HG03045 (cell line): ENCODE measurements at regions not wholly inside any gene's neighbourhood (a gene's known extent, or its start where the extent isn't known, plus 50 kb on each side); places are given as distances from the start of the nearest gene placed in this dataset.
"Not testable (repeated sequence)": the region's sequence is repeated elsewhere in the genome, so short reads cannot be mapped to it uniquely, and the experiment has no call there.

Experiments
- ATAC-seq: cut with Tn5 transposase; IDR thresholded peaks from one replicate; pipeline ENCODE4 v1.9.1; 2021; ENCODE audit warnings: mild to moderate bottlenecking, moderate library complexity; ENCODE audit not compliant: unreplicated experiment

DNA sequence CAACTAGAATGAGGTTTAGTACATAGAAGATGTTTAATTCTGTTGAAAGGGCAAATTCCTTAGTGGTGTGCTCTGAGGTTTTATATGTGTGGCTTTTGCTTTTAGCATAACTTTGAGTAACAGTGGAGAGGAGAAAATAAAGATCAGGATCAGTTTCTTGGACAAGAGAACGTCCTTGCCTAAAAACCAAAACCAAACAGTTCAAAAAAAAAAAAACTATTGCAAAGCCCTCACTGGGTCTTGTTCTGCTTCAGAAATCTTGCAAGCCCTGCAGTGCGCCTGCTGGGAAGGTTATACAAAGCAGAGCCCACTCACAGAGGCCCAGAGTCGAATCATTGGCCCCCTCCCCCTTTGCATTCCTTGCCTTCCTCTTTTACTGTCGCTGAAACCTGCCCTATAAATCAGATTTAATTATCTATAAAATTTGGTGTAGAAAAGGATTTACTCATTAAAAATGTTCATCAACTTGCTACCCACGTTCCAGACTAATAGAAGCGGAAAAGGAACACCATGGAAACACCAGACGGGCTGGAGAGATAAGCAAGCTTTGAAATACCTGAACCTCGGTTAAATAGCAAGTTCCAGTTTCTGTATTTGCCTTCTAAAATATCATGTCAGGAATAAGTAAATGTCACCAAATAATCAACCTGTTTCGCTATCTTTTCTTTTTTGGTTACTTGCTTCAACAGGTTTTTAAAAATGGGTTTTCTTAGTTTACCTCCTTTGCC is 201.6 kb upstream of the PTBP2 start:
- ATAC-seq, result no peak

DNA sequence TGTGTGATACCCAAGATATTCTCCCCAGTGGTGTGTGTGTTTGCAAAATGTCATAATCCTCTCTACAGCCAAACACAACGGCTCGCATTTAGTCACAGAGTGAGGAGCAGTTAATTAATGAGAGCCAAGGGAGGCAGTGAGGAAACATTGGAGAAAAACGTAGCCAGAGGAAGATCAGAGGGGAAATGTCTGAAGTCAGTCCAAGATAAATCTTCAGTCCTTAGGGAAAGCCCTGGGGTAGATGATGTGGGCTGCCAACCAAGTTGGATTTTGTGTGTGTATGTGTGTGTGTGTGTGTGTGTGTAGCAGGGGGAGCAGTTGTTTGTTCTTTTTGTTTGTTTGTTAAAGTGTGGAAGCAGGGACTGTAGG is 201.0 kb upstream of the PTBP2 start:
- ATAC-seq, result no peak

DNA sequence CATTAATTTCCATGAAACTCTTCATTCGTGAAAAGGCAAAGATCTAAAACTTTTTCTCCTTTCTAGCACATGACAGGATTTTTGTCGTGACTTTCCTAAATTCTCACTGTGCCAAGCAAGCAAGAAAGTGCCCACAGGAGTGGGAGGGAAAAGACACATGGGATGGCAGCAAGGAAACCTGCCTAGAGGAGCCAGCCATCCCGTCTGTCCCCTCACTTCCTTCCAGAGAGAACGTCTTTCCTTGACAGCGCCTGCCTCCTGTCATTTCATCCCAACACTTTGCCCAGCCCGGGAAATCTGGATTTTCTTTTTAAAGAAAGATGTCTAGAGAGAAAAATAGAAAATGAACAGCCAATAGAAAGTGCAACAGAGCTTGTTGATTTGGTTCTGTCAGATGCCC is 200.6 kb upstream of the PTBP2 start:
- no peak for ATAC-seq

DNA sequence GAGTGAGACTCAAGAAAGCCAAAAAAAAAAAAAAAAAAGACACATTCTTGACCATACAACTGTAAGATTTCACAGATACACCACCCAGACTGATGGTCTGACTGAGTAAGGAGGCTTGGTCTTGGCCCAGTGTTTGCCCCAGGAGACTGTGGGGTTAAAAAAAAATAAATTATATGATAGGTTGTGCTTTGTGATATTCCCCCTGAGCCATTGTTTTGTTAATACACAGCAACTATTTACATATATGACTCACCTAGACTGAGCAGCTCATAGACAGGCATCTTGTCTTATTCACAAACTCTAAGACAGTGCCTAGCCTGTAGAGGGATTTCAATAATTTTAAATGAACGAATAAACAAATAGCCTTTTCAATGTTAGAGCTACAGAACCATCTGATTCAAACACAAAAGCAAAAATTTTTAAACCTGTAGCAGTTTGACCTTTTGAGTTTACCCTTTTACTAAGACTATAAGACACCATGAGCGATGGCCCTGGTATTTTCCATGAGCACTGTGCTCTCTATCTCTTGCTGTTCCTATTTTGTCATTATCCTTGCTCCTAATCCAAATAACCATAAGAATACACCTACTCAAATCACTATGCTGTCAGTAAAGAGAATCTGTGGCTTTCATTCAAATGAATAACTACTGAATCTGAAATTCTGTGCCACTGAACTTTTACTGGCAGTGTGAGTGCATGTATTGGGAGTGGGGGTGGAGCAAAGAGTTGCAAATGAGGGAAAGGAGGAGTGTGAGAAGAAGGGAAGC is 199.4 kb upstream of the PTBP2 start:
- no peak for ATAC-seq

DNA sequence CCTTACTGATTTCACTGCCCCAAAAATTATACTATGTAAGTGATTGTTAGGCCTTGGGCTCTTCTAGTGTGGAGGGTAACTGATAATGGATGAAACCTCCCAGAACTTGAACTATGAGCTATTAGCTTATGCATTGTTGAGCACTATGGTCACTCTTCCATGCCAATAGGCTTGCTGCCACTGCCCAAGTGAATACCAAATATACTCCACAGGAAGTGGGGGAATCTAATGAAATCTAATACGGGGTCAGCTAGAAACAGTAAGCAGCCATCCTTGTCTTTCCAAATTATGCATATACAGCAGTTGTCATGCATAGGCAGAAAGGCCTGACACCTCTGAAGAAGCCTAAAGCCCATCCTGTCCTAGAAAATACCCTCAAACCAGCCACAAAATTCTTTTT is 198.7 kb upstream of the PTBP2 start:
- no peak for ATAC-seq

GRCh38 chr1:96524100-96524499 is 197.5 kb upstream of the PTBP2 start:
- no peak for ATAC-seq

GRCh38 chr1:96525657-96526557 is 195.7 kb upstream of the PTBP2 start:
- no peak for ATAC-seq

DNA sequence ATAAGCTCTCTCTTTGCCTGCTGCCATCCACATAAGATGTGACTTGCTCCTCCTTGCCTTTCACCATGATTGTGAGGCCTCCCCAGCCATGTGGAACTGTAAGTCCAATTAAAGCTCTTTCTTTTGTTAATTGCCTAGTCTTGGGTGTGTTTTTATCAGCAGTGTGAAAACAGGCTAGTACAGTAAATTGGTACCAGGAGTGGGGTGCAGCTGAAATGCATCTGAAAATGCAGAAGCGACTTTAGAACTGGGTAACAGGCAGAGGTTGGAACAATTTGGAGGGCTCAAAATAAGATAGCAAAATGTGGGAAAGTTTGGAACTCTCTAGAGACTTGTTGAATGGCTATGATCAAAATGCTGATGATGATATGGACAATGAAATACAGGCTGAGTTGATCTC is 192.9 kb upstream of the PTBP2 start:
- ATAC-seq, result not testable (repeated sequence)

DNA sequence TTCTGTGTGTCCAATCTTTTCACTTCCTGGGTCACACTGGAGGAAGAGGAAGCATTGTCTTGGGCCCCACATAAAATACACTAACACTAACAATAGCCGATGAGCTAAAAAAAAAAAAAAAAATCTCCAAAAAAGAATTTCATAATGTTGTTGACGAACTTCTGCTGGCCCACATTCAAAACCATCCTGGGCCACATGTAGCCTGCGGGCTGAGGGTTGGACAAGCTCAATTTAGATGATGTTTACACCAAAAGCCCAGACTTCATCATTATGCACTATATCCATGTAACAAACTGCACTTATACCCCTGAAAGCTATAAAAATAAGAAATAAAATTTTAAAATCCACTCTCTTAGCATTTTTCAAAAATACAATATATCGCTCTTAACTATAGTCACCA is 187.8 kb upstream of the PTBP2 start:
- no peak for ATAC-seq

- no peak for ATAC-seq
Measured at GRCh38 chr1:96536581-96536980, 185.0 kb upstream of the PTBP2 start.

GRCh38 chr1:96538111-96538641 is 183.4 kb upstream of the PTBP2 start:
- ATAC-seq, result no peak

DNA sequence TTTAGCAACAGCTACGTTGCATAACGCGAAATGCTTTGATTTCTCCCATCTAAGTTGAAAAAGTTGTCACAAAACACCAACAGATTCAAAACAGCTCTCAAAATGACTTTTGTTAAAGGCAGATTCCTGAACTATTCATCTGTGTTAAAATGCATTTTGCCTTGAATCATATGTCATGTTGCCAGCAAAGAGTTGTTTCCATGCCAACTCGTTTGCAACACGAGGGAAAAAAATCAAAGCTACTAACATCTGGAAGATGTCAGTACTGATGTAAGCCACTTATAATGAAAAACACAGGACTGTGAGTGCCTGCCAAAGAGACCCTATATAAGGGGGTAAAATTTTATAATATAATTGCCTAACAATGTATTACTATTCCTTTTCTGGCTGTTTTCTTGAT is 182.7 kb upstream of the PTBP2 start:
- no peak for ATAC-seq

DNA sequence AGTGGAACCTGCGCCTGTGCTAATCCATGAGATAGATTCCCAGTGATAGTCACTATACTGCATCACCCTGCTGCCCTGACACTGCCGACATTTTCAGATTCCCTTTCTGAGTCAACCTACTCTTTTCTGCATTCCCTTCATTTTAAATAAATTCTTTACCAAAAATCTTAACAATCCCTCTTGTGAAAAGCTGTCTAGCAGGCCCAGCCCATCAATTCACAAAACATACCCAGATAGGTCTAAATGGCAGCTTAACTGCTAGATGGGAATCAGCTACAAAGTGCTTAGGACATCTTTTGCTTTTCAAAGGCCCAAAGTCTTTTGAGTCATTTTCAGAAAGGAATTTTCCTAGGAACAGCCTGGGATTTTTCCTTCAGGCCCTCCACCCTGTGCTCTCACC is 180.1 kb upstream of the PTBP2 start:
- ATAC-seq, result no peak

DNA sequence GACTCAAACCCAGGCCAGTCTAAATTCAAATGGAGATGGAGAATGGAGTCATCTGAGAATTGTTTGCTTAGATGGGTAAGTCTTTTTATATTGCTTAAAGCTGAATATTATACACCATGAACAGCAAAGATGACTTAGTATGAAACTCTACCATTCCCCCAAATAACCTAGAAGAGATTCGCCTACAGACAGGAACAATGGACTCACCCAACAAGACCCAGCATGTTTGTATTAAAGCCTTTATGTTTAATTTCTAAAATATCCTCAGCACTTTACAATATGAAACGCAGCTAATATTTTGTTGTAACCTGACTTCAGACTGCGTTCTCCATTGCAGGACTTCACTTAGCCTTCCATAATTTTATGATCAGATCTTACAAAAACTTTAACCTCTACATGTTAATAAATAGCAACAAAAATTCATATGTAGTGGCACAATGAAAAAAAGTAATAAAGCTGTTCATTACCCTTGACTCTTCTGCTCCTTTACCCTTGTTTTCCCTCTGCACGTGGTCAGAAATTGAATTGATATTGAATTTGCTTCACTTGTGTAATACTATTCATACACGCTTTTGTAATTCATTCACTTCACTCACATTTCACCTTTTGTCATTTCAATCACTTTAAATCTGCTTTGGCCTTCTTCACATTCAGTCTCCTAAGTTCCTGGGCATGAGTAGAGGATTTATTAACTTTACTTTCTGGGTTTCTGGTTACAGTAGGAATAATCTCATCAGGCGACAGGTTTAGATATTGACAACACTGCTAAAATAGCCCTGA is 177.3 kb upstream of the PTBP2 start:
- ATAC-seq, result no peak

GRCh38 chr1:96544831-96545221 is 176.8 kb upstream of the PTBP2 start:
- no peak for ATAC-seq

- no peak for ATAC-seq
Measured at GRCh38 chr1:96545935-96546656, 175.5 kb upstream of the PTBP2 start.

GRCh38 chr1:96550061-96550460 is 171.5 kb upstream of the PTBP2 start:
- no peak for ATAC-seq

- ATAC-seq, result no peak
Measured at GRCh38 chr1:96552451-96552850, 169.1 kb upstream of the PTBP2 start.

DNA sequence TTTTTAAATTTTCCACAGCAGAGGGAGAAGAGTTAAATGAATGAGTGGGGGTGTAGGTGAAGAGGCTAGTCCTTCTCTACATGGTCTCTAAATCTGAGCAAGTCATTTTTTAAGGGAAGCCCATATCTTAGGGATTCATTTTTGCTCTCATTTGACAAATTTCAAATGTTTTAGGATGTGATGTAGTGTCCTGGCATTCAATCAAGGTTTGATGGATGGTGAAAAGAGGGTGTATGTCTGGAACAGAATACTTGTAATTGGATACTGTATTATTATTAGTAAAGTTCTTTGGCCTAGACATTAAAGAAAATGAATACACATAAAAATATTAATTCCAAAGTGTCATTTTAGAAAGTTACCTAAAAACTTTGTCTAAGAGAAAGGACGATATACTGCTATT is 167.8 kb upstream of the PTBP2 start:
- no peak for ATAC-seq

DNA sequence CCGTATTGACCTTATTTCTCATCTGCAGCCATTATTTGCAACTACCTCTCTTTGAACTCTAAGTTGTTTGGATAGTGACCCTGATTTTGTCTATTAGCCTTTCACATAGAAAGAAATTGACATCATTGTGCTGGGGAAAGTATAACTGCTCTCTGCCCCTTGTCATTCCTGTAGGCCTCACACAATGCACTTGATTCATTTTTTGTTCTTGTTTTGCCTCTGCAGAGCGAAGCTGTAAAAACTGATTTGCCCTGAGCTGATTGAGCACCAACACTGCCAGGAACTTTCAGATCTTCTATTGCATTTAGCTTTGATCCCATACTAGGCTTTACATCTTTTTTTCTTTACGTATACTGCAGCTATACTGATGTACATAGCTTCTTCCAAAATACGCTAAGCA is 167.2 kb upstream of the PTBP2 start:
- ATAC-seq, result no peak
